ENCODE measurements at regions not wholly inside any gene's neighbourhood (a gene's known extent, or its start where the extent isn't known, plus 50 kb on each side); places are given as distances from the start of the nearest gene placed in this dataset.

DNA sequence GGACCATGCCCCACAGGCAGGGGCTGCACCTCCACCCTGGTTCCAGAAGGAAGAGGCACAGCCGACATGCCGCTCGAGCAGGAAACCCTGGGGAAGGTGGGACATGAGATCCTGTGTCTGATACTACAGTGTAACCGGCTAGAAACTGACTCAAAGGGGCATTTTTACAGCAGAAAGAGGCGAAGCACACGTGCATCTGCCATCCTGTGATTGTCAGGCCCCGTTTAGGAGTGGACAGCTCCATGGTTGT lies 62.7 kb downstream of the SIK1 start:
- no peak for DNase-seq

DNA sequence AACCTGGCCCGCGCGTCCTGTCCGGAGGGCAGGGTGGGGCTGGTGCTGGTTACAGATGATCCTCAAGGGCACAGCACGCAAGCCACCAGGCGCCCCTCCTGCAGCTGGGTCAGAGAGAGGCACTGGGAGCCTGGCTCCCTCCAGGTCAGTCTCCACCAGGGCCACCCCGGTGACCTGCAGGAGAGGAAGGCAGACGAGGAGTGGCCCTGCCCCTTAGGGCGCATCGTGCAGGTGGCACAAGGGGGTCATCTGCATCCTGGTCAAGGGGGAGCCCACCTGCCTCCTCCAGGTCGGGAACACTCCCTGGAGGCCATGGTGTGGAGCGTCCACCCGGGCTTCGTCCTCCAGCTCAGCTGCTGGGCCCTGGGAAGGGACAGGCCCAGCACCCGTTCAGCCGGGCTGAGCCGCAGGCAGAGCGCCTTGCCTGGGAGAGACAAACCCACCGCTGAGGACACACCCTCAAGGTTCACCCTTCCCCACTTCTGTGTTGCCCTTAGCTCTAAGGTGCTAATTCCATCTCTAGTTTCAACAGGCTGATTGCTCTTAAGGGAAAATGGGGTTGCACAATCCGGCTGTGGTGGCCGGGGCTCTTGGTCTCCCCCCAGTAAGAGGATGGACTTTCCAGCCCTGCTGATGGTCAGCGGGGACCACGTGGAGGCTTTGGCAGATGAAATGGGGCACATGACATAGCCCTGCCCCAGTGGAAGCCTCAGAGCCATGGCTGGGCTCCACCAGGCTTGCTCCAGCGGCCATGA lies 63.2 kb downstream of the SIK1 start:
- no peak for DNase-seq

DNA sequence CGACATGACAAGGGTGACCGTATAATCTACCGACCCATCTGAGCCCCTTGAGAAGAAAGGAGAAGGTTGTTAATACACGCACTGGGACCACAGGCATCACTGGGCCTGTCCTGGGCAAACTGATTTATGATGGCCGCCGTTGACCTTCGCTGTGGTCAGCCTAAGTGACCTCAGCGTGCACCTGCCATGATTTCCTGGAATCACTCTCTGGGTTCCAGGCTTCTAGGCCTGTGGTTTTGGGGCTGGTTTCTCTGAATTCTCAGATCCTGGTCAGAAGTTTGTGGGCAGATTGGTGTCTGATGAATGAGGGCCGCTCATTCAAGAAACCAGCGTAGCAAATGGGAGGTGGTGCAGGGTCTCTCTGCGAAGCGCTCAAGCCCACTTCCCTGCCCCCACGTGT lies 64.0 kb downstream of the SIK1 start:
- DNase-seq, result no peak

DNA sequence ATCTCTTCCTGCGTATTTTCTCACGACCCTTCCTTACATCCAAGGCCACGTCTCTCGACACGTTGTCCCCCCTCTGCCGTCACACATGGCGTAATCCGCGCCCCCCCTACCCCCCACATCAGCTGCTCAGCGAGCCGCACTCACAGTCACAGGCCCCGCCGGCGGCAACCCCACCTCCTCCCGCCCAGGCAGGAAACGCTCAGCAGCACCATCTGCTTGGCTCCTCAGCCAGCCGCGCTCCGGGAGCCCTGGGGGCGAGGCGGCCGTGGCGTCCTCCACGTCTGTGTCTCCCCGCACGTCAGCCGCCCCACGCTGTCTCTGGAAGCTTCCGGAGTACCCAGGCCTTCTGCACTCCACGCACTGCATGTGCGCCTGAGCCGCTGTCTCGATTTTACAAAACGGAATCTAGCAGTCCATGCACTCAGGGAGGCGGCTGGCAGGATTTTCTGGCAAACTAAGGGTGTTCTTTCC lies 64.6 kb downstream of the SIK1 start:
- no peak for DNase-seq

DNA sequence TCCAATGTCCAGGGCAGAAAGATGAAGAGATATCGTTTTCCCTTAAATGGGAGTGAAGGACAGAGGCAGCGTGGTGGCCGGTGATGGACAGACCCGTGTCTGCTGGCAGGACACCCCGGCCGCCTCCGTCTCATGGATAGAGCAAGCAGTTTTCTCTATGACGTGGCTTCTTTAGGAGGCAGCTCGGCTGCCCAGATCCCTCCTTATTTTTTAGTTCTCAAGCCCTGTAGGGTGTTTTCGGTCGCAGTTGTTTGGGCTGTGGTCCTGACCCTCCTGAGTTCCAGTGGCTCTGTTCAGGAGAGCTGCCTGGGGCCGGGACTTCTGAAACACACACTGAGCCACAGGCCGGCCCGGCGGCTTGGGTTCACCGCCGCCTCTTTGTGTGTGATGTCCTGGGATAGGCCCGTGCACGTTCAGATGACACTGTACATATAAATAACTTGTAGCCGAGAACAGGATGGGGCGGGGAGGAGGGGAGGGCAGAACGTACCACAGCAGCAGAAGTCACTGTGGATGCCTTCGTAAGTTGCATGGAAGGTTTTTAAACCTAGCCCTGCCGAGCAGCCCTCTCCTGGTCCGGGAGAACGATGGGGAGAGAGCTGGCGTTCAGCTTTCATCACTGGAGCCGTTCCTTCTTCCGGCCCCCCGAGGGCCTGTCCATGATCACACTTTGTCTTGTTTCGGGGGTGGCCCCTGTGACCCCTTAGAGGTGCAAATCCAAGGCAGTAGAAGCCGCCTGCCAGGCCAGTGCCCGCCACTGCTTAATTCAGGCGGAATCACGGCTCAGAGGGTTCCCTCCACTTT lies 65.2 kb downstream of the SIK1 start:
- DNase-seq, result no peak

DNA sequence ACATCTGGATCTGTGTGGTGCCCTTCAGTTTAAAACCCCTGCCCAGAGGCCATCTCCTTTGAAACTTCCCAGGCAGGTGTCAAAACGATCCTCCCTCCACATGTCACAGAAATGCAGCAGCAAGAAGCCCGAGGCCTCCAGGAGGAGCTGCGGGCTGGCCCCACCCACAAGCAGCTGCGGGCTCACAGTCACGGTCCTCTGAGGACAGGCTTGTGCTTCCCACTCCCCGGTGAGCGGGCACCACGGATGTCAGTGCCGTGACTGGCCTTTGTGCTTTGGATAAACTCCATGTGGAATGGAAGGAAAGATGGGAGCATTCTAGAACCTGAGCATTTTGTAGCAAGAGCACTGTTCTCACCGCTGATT lies 65.8 kb downstream of the SIK1 start:
- DNase-seq, result no peak

DNA sequence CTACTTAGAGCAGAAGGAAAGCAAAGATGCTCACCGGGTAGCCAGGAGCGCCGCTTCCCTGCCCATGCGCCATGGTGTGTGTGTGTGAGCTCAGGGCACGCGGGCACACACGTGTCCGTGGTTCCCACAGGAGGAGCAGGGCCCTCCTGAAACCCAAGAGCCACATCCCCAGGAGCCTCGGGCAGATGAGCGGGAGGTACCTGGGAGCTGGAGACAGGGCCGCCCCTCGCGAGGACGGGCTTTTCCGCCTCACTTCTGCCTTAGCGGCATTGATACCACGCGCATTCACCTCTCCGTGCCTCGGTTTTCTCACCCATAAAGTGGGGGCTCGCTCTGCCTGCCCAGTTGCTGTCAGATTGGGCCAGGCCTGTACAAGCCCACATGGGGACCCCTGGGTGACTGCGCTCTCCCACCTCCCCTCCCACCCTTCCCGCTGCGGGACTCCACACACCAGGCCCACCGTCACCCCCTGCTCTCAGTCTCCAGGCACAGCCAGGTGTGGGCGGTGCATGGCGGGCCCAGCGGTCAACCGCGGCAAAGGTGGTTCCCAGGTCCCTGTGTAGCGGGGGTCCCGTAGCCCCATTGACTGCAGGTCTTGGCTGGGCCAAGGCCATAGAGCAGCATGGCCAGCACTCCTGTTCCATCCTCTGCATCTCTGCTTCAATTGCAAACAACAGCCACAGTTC lies 66.3 kb downstream of the SIK1 start:
- no peak for DNase-seq

DNA sequence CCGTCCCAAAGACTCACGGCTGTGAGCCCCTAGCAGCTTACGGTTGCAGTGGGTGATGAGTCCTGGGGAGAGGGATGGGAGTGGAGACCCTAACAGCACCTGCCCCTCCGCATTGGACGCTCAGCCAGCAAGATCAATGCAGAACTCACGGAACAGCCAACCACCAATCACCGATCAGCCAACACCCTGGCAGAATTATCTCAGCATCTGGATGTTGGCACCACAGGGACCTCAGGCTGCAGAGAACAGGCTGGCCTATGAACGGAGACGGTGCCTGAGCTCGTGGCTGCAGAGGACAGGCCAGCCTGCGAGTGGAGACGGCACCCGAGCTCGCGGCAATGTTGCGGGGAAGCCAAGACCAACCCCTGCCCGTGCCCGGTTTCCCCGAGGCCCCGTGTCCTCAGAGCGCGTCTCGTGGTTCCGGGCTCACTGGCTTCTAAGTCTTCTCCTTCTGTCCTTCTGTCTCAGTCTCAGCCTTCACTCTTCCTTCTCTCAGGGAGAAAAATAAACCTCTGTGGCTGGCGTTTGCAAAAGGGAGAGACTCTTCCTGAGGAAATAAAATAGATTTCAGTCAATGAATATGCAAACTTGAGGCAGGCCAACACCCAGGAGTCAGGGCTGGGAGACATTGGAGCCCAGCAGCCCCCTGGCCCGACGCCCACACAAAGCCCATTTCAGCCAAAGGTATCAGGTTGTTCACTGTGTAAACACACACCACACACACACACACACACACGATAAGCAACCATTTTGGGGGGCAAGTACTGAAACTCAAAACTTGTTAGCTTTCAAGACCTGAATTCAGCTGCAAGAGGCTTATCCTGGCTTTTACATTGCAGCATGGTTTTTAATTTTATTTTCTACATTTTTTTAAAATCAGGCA lies 67.8 kb downstream of the SIK1 start:
- no peak for DNase-seq

DNA sequence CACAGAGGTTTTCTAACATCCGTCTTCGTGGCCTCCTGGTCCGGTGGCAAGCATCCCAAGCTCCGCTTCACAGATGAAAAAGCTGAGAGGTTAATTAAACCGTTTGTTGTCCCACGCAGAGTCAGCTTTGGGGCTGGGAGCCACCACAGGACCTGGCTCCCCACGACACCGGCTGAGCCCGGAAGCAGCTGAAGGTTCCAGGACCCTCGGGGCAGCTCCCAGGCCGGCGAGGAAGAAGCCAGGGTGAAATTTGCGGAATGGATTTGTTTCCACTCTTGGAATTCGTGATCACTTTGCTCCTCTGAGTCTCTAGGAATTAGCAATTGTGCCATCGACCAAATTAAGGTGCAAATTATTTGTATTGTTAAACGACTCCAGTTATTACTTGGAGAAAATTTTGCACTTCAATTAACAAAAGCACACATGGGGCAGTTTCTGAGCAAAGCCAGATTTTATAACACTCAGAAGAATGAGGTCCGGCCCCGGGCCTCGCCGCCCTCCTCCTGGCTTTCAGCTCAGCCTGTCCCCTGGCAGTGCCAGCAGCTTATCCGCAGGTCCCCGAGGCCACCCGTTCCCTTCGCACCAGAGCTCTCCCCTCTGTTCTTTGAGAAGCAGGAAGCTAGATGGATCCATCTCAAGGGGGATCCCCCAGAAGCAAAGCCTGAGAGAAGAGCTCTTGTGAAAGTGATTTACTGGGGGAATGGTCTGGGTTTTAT lies 69.1 kb downstream of the SIK1 start:
- DNase-seq, result no peak

DNA sequence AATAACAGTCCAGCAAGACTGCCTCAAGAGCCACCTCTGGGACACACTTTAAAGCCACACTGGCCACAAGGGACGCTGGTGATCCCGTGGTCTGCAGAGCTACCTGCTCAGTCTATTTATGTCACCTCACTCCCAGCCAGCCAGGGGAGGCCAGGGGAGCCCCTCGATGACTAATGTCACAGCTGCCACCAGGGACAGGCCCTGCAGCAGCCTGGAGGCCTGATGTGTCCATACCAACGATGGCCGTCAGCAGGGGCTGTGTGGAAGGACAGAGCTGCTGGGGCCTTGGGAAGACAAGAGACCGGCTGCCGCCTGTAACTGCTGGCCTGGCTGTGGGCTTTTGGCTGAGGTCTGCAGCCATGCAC lies 71.0 kb downstream of the SIK1 start:
- DNase-seq, result no peak

DNA sequence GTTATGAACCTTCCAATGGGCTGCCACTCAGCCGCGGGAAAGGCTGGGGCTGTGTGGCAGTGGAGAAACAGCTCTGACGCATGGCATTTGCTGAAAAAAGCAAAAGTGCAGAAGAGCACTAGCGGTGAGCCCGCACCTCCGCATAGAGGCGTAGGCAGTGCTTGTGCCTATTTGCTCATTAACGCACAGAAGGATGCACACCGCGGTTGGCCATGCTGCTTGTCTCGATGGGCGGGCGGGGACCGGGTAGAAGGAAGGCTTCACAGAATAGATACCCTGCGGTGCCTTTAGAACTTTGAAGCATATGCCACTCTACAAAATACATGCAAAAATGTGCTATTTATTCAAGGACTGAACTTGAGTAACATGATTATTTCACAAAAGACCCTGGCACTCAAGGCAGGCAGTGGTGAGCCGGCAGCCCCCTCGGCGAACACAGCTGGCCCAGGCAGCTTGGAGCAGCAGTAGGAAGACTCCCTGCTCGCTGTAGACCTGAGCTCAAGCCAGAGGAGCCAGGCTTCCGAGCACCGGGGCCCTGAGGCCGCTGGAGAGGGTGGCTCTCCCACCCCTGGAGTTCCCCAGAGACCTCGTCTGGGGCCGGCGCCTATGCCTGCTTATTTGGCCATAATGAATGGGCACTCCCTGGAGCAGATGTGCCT lies 71.5 kb downstream of the SIK1 start:
- no peak for DNase-seq

DNA sequence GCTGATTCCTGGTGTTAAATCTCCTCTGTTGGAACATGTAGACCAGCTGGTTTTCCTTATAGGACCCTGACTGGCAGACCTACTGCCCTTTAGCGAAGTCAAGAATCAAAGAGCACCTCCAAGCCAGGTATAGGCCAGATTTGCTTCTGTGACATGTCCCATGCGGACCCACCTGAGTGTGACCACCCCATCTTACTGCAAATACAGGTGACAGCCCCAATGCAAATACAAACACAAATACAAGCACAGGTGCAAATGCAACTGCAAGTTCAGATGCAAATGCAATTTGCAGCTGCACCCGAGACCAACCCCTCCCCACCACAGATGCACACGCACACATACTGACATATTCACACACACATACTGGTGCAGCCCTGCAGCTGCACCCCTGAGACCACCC lies 72.3 kb downstream of the SIK1 start:
- no peak for DNase-seq

DNA sequence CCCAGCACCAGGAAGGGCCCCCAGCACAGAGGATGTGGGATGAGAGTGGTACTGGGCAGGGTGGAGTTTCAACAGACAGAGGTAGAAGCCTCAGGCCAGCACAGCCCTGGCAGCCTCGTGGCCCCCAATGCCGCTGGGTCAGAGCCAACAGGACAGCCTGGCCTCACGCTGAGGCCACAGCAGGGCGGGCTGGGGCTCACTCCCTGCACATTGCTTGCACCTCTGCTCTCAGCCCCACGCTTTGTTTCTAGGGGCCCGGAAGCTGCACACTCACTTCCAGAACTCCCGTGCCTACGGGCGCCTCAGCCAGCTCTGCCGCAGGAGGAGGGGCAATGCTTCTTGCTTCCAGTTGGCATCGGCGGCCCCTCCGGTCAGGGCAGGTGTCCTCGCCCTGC lies 72.9 kb downstream of the SIK1 start:
- no peak for DNase-seq

DNA sequence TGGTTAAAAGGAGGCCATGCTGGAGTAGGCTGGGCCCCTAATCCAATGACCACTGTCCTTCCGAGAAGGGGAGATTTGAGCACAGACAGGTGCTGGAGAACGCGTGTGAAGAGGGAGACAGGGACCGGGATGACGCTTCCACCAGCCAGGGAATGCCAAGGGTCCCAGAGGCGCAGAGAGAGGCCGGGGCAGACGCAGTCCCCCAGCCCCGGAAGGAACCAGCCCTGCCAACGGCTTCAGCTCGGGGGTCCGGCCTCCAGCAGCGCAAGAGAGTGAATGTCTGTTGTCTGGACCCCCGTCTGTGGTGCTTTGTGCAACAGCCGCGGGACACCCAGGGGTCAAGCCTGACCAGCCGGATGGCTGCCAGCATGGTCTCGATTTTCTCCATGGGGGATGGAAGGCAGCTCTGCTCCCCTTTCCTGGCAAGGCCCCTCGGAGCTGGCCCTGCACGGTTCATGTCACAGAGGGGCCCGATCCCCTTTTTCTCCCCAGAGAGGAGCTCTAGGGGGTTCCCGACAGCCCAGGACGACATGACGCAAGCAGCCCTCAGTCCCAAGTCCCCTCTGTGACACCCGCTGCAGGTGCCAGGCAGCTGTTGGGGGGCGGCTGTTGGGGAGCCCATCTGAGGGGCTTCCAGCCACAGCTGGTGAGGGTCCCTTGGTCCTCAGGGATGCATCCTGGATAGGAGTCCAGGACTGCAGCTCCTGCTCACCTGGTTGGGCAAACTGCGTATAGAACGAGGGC lies 73.5 kb downstream of the SIK1 start:
- DNase-seq, result no peak

DNA sequence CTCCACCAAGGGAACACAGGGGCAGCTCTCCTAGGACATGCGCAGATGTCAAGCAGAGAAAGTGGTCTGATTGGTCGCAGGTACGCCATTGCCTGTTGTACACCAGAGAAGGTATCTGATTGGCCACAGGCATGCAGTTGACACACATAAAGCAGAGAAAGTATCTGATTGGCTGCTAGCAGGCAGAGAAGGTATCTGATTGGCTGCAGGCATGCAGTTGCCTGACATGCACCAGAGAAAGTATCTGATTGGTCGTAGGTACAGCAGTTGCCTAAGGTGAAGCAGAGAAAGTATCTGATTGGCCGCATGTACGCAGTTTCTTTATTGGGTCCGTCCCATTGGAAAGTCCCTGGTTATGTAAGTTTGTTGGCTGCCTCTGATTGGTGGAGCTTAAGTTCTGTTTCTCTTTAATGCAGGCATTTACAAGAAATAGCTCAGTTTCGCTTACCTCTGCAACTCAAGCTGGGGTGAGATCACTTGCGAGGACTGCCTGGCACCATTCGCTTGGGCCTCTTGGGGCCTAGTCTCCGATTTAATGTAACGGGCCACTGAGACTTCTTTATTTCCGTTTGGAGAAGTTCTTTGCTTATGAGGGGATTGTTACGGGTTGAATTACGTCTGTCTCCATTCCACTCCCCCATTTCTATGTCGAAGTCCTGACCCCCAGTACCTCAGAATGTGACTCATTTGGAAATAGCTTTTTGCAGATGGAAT lies 74.2 kb downstream of the SIK1 start:
- no peak for DNase-seq

DNA sequence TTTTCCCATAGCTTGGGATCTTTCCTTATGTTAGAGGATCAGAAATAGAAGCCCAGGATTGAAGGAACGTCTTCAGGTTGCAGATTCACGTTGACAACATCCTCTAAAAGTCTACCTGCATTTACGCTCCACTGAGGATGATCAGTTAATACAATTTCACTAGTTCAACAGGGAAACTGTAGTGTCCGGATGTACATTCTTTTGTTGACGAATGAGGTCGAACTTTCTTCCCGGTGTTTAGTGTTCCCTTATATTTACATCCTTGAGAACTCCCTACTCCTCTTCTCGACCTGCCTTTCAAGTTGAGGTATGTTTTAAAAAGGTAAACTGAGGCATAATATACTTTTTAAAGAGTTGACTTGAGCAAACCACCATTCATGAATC lies 74.8 kb downstream of the SIK1 start:
- no peak for DNase-seq

DNA sequence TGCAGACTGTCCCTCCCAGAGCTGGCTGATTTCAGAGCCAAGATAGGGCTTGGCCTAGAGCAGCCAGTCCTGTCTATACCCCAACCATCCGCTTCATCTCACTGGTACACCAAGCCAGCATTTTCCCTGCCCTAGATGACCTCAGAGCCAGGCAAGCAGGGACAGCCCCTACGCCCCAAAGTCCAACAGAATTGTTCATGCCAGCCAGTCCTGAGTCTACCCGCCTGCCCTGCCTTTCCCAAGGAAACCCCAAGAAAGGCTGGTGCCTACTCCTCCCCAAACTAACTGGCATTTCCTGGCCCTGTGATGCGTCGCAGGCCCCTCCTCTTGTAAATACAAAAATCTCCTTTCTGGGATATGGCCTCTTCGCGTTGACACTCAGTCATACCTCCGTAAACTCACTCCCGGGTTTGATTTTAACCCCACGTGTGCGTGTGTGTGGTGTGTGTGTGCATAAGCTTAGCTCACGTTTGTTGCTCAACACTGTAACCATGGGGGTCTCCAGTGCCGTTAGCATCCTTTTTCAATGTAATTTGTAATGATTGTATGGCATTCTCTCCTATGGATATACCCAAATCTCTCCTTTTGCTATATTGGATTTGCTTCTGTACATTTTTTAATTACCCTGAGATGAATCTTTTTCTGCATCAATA lies 75.3 kb downstream of the SIK1 start:
- DNase-seq, result no peak

DNA sequence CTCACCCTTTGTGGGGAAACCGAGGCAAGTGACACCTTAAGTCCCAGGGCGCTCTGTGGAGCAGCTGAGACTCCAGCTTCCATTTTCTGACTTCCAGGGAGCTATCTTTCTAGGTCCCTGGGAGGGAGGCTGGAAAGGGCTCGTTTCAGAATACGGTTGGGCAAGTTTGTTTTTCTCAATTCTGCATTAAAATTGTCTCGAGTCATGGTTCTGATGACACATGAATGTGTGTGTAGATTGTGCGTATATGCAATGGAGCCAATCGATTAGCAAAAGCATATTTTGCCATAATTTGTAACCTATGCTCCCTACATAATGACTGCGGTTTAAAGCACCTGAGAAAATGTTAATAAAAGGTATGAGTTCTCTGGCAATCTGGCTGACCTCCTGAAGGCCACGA lies 77.3 kb downstream of the SIK1 start:
- no peak for DNase-seq

DNA sequence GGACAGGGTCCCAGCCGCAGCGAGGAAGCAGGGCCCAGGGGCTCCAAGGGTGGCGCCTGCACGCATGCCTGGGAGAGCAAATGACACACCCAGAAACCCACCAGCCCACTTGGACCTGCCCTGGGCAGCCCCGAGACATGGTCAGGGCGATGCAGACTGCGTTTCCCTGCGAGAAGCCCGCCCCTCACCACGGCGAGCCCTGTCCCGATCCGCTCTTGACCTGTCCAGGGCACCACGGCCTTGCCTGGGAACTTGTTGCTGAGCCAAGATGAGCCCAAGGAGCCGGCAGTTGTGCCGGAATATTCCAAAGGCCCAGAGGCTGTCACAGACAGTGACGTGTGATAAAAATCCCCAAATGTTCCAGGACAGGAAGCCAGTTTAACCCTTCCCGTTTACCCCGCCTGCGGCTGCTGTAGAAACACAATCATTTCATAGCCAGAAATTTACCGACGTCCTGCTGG lies 78.1 kb downstream of the SIK1 start:
- DNase-seq, result no peak

DNA sequence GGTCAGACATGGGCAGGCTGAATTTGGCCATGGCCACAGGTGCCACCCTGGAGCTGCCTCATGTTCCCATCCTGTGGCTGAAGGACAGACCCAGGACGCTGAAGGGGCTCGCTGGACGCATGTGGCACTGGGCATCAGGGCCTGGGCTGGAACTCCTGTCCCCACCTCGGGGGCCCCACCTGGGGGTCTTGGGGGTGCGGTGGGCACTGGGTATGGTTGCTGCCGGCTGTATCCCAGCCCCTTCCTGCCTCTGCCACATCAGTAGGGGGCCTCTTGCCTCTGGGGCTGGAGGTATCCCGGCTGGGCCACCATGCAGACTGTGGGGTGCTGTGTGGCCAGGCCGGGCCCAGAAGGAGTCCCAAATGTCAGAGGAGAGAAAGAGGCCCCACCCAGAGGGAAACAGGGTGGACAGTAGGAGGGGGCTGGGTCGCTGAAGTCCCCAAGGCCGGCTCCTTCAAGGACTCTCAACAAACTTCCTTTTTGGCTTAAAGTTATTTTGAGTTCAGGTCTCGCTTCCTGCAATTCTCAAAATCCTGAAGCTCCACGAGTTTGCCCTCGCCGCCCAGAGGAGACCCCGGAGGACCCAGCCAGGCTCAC lies 78.7 kb downstream of the SIK1 start:
- DNase-seq, result no peak

All from NCI-H748 treated with DMSO at 0.1 percent for 48 hours (cell line).